SW 1271 (cell line): ENCODE measurements at regions not wholly inside any gene's neighbourhood (a gene's known extent, or its start where the extent isn't known, plus 50 kb on each side); places are given as distances from the start of the nearest gene placed in this dataset.
A peak's percentile ranks its signal among the peaks of the same experiment; 100 is the strongest.
"Not testable (repeated sequence)": the region's sequence is repeated elsewhere in the genome, so short reads cannot be mapped to it uniquely, and the experiment has no call there.

Experiments
- DNase-seq, 2 experiments: peaks; one replicate each; lab custom pipeline; 2025; lab: John Stamatoyannopoulos, UW

DNA sequence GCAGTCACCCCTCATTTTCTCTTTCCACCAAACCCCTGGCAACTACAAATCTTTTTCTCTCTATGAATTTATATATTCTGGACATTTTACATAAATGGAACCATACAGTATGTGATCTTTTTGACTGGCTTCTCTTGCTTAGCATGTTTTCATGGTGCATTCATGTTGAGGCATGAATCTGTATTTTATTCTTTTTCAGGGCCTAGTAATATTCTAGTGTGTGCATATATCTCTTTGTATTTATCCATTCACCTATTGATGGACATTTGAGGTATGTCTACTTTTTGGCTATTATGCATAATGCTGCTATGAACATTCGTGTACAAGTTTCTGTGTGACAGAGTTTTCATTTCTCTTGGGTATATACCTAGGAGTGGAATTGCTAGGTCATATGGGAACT lies 78.2 kb downstream of the HACD1 start:
- DNase-seq: no peak

DNA sequence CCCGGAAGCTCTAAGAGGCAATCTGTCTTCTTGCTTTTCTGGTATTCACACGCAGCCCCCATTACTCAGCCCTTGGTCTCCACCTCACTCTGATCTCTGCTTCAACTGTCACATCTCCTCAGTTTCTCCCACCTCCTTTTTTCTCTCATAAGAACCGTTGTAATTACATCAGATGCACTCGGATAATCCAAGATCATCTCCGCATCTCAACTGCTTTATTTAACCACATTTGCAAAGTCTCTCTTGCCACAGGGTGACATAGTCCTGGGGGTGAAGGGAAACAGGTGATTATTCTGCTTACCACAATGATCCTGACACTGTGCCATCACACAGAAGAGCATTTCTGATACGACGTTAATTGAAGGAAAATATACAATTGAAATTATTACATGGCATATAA lies 79.9 kb downstream of the HACD1 start:
- no peak for DNase-seq

DNA sequence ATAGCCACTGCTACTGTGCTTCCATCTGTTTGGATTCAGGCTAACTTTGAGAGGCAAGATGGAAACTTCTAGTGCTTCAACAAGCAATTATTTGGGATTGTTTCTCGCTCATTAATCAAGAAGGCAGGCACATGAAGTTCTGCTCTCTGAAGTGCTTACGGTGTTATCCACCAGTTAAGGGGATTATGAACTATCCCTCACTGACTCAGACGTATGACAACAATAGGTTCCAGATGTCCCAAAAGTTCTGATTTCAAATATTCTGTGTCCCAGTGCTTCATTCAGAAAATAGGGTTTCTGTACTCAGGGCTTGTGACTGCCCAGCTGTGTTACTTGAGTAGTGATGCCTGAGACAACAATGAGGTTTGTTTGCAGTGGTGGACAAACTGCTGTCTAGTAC lies 81.0 kb downstream of the HACD1 start:
- no peak for DNase-seq

DNA sequence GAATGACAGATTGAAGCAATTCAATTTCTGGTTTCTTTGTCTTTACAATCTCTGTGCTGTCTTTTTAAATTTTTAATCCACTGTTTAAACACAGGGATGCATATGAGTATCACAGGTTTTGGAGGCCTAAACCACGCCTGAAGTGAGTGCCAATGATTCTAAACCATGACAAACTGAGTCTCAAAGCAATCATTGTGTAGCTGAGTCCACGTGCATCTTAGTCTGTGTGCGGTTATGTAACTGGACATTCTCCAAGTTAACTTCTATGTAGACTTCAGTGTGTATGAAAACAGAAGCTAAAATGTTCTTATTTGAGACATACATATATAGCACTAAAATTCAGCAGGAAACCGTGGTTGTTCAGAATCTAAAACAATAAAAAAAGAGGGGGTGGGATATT lies 79.3 kb upstream of the ST8SIA6 start:
- no peak for DNase-seq

DNA sequence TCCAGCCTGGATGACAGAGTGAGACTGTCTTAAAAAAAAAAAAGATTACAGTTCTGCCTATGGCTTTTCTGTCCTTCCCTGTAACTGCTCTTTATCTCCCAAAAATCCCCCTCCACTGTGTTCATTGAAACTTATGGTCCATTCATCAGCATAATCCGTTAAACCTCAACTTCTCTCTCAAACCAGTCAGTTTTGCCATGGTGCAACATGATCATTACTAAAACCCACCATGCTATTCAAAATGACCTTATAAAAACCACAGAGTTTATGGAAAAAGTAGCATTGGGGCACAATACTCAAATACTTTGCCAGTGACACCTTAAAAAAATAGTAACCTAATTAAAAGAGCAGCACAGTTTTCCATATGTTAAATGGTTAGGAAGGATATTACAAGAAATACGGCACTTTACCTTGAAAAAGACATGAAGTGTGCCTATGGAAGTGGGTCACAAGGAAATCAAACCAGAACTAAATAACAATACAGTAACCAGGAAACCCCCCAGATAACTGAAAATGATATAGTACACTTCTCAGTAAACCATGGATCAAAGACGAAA lies 74.0 kb upstream of the ST8SIA6 start:
- no peak for DNase-seq

DNA sequence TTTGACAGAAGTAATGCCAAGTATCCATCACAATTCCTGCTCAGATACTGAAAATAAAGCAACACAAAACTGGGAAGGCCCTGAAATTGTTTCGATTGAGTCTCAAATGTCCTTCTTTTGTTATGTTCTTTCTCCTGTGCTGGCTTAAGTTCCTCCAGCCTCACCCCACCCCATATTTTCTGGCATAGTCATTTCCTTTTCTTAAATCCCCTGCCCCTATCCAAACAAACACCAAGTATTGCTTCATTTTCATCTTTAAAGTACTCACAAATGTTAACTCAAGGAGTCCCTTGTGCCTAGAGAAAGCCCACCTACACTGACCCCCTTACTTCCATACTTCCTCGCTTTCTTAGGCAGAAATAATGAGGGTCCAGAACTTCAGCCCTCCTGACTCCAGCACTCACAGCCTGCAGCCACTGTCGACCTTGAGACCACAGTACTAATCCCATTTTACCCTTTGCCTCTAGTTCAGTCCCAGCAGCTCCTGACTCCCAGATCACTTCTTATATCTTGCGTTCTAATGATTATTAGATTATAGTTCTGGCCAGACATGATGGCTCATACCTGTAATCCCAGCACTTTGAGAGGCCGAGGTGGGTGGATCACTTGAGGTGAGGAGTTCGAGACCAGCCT lies 73.2 kb upstream of the ST8SIA6 start:
- peak in 1 of 2 experiments; percentile 19 for DNase-seq

DNA sequence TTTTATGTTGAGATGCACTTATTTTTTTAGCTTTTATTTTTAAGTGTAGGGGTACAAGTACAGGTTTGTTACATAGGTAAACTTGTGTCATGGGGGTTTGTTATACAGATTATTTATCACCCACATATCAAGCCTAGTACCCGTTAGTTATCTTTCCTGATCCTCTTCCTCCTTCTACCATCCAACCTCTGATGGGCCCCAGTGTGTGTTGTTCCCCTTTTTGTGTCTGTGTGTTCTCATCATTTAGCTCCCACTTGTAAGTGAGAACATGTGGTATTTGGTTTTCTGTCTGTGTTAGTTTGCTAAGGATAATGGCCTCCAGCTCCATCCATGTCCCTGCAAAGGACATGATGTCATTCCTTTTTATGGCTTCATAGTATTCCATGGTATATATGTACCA lies 72.2 kb upstream of the ST8SIA6 start:
- not testable (repeated sequence) for DNase-seq

DNA sequence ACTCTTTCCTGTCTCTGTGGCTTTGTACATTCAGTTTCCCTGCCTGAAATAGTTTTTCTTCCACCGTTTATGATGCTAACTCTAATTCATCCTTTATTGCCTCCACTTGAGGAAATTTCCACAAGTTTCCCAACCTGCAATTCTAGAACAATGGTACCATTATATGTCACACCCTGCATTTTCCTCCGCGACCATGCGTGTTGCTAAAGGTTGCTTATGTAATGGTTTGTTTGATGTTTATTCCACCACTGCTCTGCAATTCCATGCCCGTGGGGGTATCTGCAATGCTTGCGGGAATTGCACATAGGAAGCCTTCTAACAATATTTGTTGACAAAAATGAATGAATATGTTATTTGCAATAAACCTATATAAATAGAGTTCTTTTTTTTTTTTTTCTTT lies 69.5 kb upstream of the ST8SIA6 start:
- no peak for DNase-seq

DNA sequence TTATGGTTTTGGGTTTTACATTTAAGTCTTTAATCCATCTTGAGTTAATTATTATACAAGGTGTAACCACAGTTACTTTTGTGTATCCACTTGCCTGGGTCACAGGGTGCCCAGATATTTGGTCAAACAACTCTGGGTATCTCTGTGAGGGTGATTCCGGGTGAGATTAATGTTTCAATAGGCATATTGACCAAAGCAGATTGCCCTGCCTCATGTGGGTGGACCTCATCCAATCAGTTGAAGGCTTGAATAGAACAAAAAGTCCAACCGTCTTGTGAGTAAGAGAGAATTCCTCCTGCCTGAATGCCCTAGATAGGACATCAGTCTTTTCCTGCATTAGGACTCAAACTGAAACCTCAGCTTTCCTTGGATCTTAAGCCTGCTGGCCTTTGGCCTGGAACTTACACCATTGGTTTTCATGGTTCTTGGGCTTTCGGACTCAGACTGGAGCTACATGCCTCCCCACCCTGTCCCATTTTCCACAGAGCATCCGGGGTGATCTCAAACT lies 68.9 kb upstream of the ST8SIA6 start:
- no peak for DNase-seq

DNA sequence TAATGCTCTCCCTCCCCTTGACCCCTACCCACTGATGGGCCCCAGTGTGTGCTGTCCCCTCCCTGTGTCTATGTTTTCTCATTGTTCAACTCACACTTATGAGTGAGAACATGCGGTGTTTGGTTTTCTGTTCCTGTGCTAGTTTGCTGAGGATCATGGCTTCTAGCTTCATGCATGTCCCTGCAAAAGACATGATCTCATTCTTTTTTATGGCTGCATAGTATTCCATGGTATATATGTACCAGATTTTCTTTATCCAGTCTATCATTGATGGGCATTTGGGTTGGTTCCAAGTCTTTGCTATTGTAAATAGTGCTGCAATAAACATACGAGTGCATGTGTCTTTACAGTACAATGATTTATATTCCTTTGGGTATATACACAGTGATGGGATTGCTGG lies 67.9 kb upstream of the ST8SIA6 start:
- DNase-seq: not testable (repeated sequence)

DNA sequence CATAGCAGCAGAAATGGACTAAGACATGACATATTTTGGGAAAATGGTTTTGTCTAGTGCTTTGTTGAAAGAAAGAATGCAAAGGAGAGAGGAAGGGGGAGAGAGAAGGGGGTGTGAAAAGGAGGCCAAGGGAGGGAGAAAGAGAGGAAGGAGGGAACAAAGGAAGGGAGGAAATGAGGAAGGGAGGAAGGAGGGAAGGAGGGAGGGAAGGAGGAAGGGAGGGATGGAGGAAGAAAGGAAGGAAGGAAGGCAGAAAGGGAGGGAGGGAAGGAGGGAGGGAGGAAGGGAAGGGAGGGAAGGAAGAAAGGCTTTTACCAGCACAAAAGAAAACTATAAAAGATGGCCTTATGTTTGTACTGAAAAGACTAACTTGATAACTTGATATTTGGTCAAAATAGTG lies 65.1 kb upstream of the ST8SIA6 start:
- no peak for DNase-seq

DNA sequence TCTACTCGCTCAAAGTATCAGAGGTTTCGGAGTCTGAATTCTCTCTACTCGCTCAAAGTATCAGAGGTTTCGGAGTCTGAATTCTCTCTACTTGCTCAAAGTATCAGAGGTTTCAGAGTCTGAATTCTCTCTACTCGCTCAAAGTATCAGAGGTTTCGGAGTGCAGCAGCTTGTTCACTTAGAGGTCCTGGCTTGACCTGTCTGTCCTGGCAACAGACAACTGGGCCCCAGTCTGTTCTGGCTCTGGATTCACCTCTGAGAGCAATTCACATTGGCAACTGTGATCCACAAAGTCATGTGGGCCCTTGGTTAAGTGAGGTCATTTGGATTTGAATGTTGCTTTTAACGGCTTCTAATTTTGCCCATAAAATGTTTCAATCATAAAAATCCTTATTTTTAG lies 63.9 kb upstream of the ST8SIA6 start:
- no peak for DNase-seq

DNA sequence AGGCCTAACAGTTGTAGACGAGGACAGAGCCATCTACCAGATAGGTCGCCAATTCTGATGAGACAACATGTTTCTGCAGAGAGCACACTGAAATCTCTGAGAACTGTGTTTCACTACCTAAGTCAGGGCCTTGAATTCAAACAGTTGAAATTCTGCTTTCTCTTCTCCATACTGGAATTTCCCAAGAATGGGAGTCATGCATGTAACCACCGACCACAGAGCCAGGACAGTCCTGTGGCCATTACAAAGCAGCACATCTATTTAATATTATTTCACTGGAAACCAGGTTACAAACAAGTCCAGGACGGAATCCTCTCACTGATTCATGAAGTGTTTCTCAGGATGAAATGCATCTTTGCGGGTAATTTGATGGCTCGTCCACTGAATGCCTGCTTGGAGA lies 62.0 kb upstream of the ST8SIA6 start:
- no peak for DNase-seq

DNA sequence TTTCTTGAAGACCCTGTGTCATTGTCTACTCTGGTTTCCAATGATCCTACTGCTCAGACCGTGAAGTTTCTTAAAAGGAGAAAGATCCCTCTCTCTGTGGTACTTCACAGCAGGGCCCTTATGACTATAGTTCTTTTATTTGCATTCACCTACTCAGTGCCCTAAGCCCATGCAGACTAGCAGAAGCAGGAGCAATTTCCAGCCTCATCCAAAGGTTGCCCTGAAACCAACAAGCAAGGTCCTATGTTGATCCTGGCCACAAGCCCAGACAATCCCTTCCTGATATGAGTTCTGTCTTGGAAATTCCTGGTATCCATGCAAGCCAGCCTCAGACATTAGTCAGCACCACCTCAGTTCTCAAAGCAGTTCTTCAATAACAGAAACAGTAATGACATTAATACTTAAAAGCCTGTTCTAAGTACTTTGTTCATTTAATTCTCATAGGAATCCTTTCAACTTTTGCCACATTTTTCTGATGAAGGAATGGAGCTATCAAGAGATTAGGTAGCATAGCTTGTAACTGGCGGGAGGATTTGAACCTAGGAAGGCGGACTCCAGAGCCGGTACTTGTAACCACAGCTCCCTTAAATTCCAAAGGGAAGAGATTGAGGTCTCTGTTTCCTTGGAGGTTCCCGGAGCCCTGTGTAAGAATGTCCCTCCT lies 58.1 kb upstream of the ST8SIA6 start:
- DNase-seq: peak; percentile 58 to 87

DNA sequence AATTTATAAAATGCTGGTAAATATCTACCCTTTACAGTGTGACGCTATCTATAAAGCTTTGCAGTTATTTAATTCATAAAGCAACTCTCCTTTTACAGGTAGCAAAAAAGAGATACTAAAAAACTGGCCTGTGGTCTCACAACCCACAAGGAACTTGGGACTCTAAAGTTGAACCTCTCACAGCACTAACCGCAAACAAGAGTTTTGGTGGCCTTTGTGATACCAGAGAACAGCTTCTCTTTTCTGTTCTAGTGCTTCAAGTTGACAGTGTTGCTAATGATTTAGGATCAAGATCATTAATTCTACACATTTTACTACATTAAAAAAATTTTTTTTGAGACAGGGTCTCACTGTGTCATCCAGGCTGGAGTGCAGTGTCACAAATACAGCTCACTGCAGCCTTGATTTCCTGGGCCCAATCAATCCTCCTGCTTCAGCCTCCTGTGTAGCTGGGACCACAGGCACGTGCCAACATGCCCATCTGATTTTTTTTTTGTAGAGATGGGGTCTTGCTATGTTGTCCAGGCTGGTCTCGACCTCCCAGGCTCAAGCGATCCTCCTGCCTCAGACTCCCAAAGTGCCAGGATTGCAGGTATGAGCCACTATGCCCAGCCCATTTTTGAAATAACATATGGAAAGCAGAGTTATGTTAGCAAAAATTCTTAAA lies 56.0 kb upstream of the ST8SIA6 start:
- no peak for DNase-seq

DNA sequence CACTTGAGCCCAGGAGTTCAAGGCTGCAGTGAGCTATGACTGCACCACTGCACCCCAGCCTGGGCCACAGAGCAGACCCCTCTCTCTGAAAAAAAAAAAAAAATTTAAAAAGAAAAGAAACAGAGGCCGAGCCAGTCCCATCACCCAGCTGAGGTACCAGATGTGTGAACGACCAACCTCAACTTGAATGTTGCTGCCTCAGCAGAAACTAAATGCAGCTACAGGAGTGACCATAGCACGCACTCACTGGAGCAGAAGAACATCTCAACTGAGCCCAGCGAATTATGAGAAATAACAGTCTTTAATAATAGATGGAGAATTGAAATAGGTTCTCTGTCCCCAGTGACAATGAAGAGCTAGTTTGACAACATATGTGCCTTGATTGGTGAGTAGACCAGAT lies 53.1 kb upstream of the ST8SIA6 start:
- no peak for DNase-seq

DNA sequence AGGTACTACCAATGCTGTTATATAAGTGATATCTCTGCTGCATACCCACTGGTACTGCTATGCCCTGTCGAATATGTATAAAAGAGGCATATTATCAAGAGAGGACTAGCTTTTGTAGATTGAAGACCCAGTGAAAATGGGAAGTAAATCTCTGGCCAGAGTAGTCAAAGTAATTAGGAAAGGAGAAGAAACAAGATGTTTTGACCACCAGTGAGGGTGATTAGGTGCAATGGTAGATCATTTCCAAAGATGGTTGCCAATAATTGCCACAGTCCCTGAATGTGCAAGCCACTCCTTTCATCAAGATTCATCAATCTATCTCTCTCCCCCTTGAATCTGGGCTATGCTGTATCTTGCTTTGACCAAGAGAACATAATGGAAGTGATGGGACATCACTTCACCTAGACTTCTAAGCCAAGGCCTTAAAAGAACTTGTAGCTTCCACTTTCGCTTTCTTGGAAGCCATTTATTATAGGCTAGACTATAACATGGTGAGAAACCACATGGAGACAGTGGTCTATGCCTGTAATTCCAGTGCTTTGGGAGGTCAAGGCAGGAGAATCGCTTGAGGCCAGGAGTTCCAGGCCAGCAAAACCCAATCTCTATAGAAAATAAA lies 52.6 kb upstream of the ST8SIA6 start:
- no peak for DNase-seq

DNA sequence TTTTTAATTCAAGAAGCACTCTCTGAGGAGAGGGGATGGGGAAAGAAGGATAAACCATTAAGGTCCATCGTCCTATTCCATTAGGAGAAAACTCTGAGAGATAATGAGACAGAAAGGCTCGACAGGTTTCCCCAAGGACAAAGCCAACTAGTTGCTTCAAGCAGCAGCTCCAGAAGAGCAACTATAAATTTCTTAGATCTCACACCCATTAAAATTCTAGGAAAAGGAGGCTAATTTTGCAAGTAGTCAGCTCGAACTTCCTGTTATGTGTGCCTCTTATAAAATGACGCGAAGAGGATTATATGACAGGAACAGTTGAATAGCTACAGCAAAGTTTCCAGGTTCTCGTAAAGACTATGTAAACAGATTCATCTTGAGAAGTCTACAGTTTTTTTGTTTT lies 52.0 kb upstream of the ST8SIA6 start:
- no peak for DNase-seq

DNA sequence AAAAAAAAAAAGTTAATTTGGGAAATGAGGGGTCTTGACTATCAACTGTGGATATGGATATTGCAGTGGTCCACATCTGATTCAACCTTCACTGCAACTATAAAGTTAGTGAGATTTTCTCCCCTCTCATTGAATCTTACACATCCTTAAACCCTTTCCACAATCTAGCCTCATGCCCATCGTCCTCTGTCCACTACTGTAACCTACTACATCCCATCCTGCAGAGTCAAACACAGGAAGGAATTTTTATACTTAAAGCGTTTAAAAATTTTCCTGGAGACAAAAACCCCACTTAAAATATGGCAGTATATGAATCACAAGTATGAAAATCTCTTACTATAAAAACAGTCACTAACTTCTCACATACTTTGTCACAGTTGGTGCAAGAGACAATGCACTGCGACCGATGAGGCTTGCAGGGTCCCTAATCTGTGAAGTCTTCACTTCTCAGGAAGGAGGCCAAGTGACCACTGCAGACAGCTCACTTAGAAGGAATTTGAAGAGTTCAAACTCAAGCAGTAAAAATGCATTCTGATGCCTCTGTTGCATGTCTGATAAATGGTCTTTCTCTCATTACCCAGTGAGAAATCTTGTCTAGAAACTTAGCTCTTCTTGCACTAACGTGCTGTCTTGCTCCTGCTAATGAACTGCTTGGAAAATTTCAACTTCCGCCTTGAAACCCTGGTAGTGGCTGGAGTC lies 50.3 kb upstream of the ST8SIA6 start:
- DNase-seq: peak in 1 of 2 experiments; percentile 19
